ENCODE measurements at regions not wholly inside any gene's neighbourhood (a gene's known extent, or its start where the extent isn't known, plus 50 kb on each side); places are given as distances from the start of the nearest gene placed in this dataset.

- intact Hi-C loops (cut with DNase I) = loop anchor here in 1 of 2 donors (10.0 kb wide), 1 partner anchor 55 kb away; no protein-coding TSS in a partner anchor
- DNase-seq (peak; percentile 75), ATAC-seq (peak; percentile 63 to 79)
These were observed 92.3 kb upstream of the NFIA start for GRCh38 chr1:60989749-60990713.

- intact Hi-C loops (cut with DNase I) = loop anchor here in 1 of 2 donors (10.0 kb wide), 1 partner anchor 56 kb away; no protein-coding TSS in a partner anchor
- peak in 1 of 2 donors; percentile 69 for ATAC-seq
- DNase-seq = no peak
These were observed 93.5 kb upstream of the NFIA start for GRCh38 chr1:60988891-60989290.

- no peak for ATAC-seq
- intact Hi-C loops (cut with DNase I) = loop anchor here in 1 of 2 donors (10.0 kb wide), 1 partner anchor 57 kb away; no protein-coding TSS in a partner anchor
- no peak for DNase-seq
These were observed 94.5 kb upstream of the NFIA start for GRCh38 chr1:60987904-60988303.

GRCh38 chr1:60984062-60984799 lies 98.1 kb upstream of the NFIA start:
- DNase-seq = peak; percentile 67
- intact Hi-C loops (cut with DNase I) = loop anchor here in 1 of 2 donors (10.0 kb wide), 1 partner anchor 61 kb away; no protein-coding TSS in a partner anchor
- peak; percentile 75 to 87 for ATAC-seq

- intact Hi-C loops (cut with DNase I) = loop anchor here in 1 of 2 donors (10.0 kb wide), 1 partner anchor 61 kb away; no protein-coding TSS in a partner anchor
- DNase-seq = no peak
- ATAC-seq = no peak
These were observed 98.7 kb upstream of the NFIA start for GRCh38 chr1:60983701-60984061.

GRCh38 chr1:60982539-60982938 lies 99.8 kb upstream of the NFIA start:
- ATAC-seq (no peak), DNase-seq (no peak)
- intact Hi-C loops (cut with DNase I) = loop anchor here in 1 of 2 donors (10.0 kb wide), 1 partner anchor 62 kb away; no protein-coding TSS in a partner anchor

- ATAC-seq (no peak), DNase-seq (no peak)
- intact Hi-C loops (cut with DNase I) = loop anchor here in 1 of 2 donors (10.0 kb wide), 1 partner anchor 63 kb away; no protein-coding TSS in a partner anchor
These were observed 101.0 kb upstream of the NFIA start for GRCh38 chr1:60981357-60981756.

GRCh38 chr1:60978421-60979357 lies 103.7 kb upstream of the NFIA start:
- intact Hi-C loops (cut with DNase I) = loop anchor here (10.0 kb wide), 2 partner anchors 476 to 666 kb away; no protein-coding TSS in a partner anchor
- DNase-seq = no peak

GRCh38 chr1:60977661-60978060 lies 104.7 kb upstream of the NFIA start:
- intact Hi-C loops (cut with DNase I) = loop anchor here (10.0 kb wide), 2 partner anchors 477 to 667 kb away; no protein-coding TSS in a partner anchor
- no peak for DNase-seq
- no peak for ATAC-seq

More at GRCh38 chr1:60978421-60979357, 103.7 kb upstream of the NFIA start:
- peak; percentile 60 to 72 for ATAC-seq

GRCh38 chr1:60974524-60975372 lies 107.6 kb upstream of the NFIA start:
- intact Hi-C loops (cut with DNase I) = loop anchor here (5.0 to 10.0 kb wide), 4 partner anchors 68 to 878 kb away; no protein-coding TSS in a partner anchor
- no peak for DNase-seq
- ATAC-seq = no peak

GRCh38 chr1:60973668-60974067 lies 108.7 kb upstream of the NFIA start:
- DNase-seq = no peak
- intact Hi-C loops (cut with DNase I) = loop anchor here (5.0 to 10.0 kb wide), 4 partner anchors 69 to 879 kb away; no protein-coding TSS in a partner anchor
- ATAC-seq = no peak

- peak in 1 of 2 donors; percentile 83 for ATAC-seq
- no peak for DNase-seq
- intact Hi-C loops (cut with DNase I) = loop anchor here (5.0 to 10.0 kb wide), 4 partner anchors 69 to 879 kb away; no protein-coding TSS in a partner anchor
These were observed 109.5 kb upstream of the NFIA start for GRCh38 chr1:60972841-60973364.

GRCh38 chr1:60971330-60971729 lies 111.0 kb upstream of the NFIA start:
- ATAC-seq (no peak), DNase-seq (no peak)
- intact Hi-C loops (cut with DNase I) = loop anchor here (5.0 to 10.0 kb wide), 4 partner anchors 71 to 881 kb away; no protein-coding TSS in a partner anchor

GRCh38 chr1:60969971-60970509 lies 112.3 kb upstream of the NFIA start:
- intact Hi-C loops (cut with DNase I) = loop anchor here (5.0 to 10.0 kb wide), 4 partner anchors 72 to 882 kb away; no protein-coding TSS in a partner anchor
- peak; percentile 59 to 83 for ATAC-seq
- no peak for DNase-seq

- ATAC-seq (no peak), DNase-seq (no peak)
- intact Hi-C loops (cut with DNase I) = no loop called here
These were observed 117.0 kb upstream of the NFIA start for GRCh38 chr1:60965280-60965854.
